NCI-H2107 treated with DMSO at 0.1 percent for 48 hours (cell line): ENCODE measurements at regions not wholly inside any gene's neighbourhood (a gene's known extent, or its start where the extent isn't known, plus 50 kb on each side); places are given as distances from the start of the nearest gene placed in this dataset.

Experiments
- DNase-seq: peaks from one replicate; lab custom pipeline; 2025; ENCODE audit not compliant: unreplicated experiment; lab: John Stamatoyannopoulos, UW

GRCh38 chr9:86764671-86765343 is 182.5 kb downstream of the GAS1 start:
- DNase-seq: no peak

DNA sequence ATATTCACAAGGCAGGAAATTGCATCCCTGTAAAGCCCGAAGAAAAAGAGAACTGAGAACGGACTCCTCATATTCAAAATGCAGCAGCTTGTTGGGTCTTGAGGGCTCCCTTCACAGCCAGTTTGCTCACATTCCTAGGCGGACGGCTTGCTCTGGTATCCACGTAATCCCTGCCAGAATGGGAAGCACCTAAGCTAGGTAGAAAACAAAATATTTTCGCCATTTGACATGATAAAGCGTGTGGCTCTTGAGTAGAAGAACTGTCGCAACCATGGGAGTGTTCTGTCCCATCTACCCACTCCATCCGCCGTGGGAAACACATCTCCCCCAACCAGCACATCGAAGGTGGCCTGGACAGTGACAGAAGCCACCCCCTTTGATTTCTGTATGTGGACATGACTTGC is 183.1 kb downstream of the GAS1 start:
- DNase-seq: no peak

DNA sequence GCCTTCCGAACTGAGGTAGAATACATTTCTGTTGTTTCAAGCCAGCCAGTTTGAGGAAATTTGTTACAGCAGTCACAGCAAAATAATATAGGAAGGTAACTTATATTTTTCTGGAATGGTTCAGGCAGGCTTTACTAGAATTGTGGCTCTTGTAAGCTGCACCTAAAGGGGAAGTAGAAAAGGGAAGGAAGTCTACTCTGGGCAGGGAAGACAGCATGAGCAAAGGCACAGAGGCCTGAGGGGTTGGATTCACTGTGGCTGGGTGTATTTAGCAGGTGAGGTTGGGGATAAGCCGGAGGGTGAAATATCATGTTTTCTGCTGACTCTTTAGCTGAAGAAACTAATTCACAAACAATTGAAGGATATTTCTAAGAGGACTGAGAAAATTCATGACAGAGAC is 183.5 kb downstream of the GAS1 start:
- no peak for DNase-seq

- no peak for DNase-seq
These were observed 190.0 kb downstream of the GAS1 start for GRCh38 chr9:86757382-86757720.

DNA sequence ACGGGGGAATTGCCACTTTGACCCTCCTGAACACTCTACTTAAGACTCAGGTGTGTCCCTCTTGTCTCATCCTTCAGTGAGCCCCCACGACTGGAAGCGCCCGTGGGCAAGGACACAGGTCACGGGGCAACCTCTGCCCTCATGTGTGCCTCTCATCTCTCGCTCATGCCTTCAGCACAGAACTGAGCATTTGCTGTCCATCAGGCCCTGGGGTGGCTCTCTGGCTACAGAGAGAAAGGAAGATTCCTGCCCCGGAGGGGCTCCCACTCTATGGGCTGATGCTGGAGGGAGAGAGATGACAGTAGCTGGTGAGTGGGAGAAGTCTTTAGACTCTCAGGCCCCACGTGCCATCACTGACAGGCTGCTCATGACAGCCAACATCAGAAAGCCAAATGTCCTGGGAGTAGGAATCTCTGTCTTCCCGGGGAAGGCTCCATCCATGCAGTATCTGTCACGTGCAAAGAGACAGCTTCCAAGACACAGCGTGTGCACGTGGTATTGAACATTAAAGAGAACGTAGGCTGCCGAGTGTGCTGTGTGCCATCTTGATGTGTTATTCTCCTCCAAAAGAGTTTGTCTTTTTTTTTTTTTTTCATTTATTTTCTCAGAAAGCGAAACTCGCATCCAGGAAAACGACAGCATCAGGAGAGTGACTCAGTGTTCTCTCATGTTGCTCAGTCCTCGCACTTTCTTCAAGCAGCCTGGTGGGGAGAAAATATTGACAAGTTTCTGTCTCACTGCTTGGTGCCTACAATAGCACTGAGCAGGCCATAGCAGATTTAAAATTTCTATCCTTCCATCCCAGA is 190.5 kb downstream of the GAS1 start:
- DNase-seq: no peak

DNA sequence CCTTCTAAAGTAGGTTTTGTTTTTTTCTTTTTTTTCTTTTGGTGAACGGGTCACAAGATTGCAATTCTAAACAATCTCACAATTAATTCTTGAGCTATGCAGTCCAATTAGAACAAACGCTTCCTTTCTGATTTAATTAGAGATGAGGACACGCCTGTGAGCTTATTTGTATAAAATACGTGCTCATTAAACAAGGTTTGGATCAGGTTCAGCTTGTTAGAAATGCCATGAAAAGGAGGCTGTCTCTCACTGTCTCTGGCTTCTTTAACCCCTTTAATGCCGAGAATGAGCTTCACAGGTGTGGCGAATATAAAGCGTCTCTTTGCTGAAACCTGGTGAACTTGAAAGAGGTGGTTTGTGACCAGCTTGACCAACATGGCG is 191.8 kb downstream of the GAS1 start:
- no peak for DNase-seq

GRCh38 chr9:86754581-86755560 is 192.4 kb downstream of the GAS1 start:
- no peak for DNase-seq

DNA sequence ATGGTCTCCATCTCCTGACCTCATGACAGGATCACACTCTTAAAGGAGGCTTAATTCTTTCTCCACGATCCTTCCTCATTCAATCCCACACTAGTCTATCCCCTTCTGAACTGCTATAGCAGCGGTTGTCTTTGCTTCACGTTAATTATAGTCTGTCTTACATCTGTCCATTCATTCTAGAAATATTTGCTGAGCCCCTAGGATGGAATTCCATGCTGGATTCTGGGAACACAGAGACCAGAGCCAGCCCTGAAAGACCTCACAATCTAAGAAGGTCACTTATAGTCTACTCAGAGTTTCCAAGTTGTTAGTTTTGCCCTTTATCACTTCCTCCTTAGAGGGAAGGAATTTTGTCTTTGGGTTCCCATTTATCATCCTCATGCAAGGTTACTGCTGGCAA is 193.5 kb downstream of the GAS1 start:
- no peak for DNase-seq

- DNase-seq: no peak
These were observed 194.6 kb downstream of the GAS1 start for GRCh38 chr9:86752733-86753132.

DNA sequence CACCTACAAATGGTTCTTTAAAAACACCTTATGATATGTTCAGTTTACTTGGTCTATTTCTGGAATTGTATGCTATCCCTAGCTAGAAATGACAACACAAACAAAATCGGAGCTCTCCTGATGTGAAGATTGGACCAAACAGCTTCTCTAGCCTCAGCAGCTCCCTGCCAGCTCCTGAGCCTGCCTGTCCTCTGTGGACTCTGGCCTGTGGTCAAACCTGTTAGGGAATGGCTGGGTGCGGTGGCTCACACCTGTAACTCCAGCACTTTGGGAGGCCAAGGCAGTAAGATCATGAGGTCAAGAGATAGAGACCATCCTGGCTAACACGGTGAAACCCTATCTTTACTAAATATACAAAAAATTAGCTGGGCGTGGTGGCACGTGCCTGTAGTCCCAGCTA is 195.3 kb downstream of the GAS1 start:
- no peak for DNase-seq

GRCh38 chr9:86751207-86751606 is 196.1 kb downstream of the GAS1 start:
- no peak for DNase-seq

DNA sequence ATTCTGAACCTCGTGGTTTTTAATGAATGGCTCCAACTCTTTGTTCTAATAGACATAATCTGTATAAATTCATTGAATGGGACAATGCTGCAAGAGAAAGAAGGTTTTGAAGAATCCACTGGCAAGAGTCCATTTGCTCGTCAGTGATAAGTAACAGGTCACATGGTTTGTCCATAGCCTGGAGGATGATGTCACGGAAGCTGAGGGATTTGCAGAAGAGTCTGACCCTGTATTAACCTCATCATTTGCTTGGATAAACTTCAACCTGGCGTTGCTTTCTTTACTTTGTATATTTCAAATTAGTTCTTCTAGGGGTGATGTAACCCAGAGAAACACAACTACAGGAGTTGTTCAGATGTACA is 197.4 kb downstream of the GAS1 start:
- no peak for DNase-seq

GRCh38 chr9:86749161-86749893 is 198.0 kb downstream of the GAS1 start:
- no peak for DNase-seq

- no peak for DNase-seq
These were observed 199.6 kb downstream of the GAS1 start for GRCh38 chr9:86747711-86748110.

- no peak for DNase-seq
These were observed 205.7 kb downstream of the GAS1 start for GRCh38 chr9:86741311-86742208.

GRCh38 chr9:86735772-86736458 is 211.4 kb downstream of the GAS1 start:
- no peak for DNase-seq

- DNase-seq: no peak
These were observed 212.5 kb downstream of the GAS1 start for GRCh38 chr9:86734771-86735170.

DNA sequence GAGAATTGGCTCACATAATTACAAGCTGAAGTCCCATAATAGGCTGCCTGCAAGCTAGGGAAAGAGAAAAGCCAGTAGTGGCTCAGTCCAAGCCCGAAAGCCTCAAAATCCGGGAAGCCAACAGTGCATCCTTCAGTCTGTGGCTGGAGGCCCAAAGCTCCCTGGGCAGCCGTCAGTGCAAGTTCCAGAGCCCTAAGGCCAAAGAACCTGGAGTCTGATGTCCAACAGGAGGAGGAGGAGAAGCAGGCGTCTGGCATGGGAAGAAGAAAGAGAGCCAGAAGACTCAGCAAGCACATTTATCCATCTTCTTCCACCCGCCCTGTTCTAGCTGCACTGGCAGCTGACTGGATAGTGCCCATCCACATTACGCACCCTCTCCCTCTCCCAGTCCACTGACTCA is 213.4 kb downstream of the GAS1 start:
- no peak for DNase-seq

DNA sequence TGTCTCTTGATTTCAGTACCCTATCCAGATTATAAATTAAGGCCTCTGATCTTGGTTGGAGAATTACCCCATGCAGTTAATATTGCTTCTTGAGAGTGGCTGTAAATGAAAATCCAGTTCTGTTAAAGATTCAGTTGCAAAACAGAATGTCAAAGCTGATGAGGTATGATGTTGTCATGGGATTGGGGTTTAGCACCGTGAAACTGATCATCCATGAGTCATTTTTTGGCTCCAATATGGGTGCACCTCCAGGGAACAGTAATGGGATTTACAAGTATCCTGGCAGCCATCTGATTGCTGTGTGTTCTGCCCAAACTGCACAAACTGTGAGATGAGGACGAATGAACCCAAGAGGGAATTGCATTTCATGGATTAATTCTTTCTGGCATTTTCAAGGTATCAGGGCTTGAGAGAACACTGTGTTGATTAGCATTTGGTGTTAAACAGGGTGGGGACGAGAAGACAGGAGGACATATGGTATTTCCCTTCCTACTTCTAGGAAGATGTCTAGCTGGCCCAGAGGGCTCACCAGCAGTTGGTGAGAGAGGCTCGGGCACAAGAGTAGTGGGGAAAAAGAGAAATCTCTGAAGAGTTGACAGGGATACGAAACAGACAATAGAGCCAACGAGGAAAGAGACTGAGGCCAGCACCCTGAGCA is 214.7 kb downstream of the GAS1 start:
- DNase-seq: no peak
